Muscle layer of duodenum (tissue), 2 donors: ENCODE measurements at regions not wholly inside any gene's neighbourhood (a gene's known extent, or its start where the extent isn't known, plus 50 kb on each side); places are given as distances from the start of the nearest gene placed in this dataset.
A peak's percentile ranks its signal among the peaks of the same experiment; 100 is the strongest.

ENCODE experiments used
- H3K27ac ChIP-seq: one replicate; pipeline ENCODE4 v1.7.0; 2013; ENCODE audit warnings: mild to moderate bottlenecking, low read length
- H3K27me3 ChIP-seq: one replicate; pipeline ENCODE4 v1.7.0; 2013; ENCODE audit warnings: low read depth, mild to moderate bottlenecking, control low read depth, low read length
- H3K36me3 ChIP-seq, 2 donors: one replicate each; pipeline ENCODE4 v1.7.0; 2013; ENCODE audit warnings: low read length in 2 of 2, control low read depth in 1 of 2, mild to moderate bottlenecking in 1 of 2; ENCODE audit not compliant: insufficient read depth in 2 of 2, control insufficient read depth in 1 of 2
- H3K4me1 ChIP-seq, 2 donors: one replicate each; pipeline ENCODE4 v1.7.0; 2013; ENCODE audit warnings: low read length in 2 of 2, mild to moderate bottlenecking in 2 of 2, control low read depth in 1 of 2, moderate library complexity in 1 of 2; ENCODE audit not compliant: insufficient read depth in 2 of 2, control insufficient read depth in 1 of 2
- H3K4me3 ChIP-seq, 2 donors: one replicate each; pipeline ENCODE4 v1.7.0; 2013; ENCODE audit warnings: low read length in 2 of 2, low read depth in 1 of 2, mild to moderate bottlenecking in 1 of 2
- H3K9me3 ChIP-seq, 2 donors: one replicate each; pipeline ENCODE4 v1.7.0; 2013; ENCODE audit warnings: low read length in 2 of 2, control low read depth in 1 of 2, mild to moderate bottlenecking in 1 of 2; ENCODE audit not compliant: control insufficient read depth in 1 of 2
- donor health status: healthy.

DNA sequence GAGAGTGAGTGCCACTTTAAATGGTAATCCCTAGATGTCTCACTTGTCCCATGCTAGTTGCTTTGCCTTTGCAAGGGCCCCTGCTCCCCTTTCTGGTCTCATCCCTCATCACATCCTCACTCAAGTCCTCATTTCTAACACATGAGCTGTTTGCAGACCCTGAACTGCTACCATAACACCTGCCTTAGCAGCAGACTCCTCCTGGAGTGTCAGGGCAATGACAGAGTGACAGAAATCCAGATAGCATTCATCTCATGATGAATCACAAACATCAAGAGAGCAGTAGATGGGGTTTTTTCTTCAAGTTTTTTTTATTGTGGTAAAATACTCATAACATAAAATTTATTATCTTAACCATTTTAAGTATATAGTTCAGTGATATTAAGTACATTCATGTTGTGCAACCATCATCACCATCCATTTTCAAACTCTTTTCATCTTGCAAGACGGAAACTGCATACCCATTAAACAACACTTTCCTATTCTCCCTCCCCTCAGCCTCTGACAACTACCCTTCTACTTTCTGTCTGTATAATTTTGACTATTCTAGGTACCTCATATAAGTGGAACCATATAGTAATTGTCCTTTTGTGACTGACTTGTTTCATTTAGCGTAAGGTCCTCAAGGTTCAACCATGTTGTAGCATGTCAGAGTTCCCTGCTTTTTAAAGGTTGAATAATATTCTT lies 133.2 kb upstream of the RPS6KA3 start:
- H3K4me3 ChIP-seq: no peak overlapping the region
- no peaks in the 10 kb centered on the region for H3K36me3 ChIP-seq
- H3K27ac ChIP-seq: no peak overlapping the region
- no peaks in the 10 kb centered on the region for H3K9me3 ChIP-seq
- H3K4me1 ChIP-seq: peaks cover 0 to 7% of the 10 kb centered on the region in 2 donors
- H3K27me3 ChIP-seq: no peaks in the 10 kb centered on the region

GRCh38 chrX:20397587-20397986 lies 130.9 kb upstream of the RPS6KA3 start:
- Histone ChIP-seq H3K4me1 (peaks cover 0 to 7% of the 10 kb centered on the region in 2 donors), H3K27me3 (no peaks in the 10 kb centered on the region), H3K36me3 (no peaks in the 10 kb centered on the region), H3K4me3 (no peak overlapping the region), H3K9me3 (no peaks in the 10 kb centered on the region), H3K27ac (no peak overlapping the region)

GRCh38 chrX:20394451-20394850 lies 127.7 kb upstream of the RPS6KA3 start:
- Histone ChIP-seq H3K36me3 (no peaks in the 10 kb centered on the region), H3K27ac (no peak overlapping the region), H3K4me3 (no peak overlapping the region), H3K27me3 (no peaks in the 10 kb centered on the region), H3K9me3 (no peaks in the 10 kb centered on the region), H3K4me1 (peaks cover 0 to 7% of the 10 kb centered on the region in 2 donors)

- Histone ChIP-seq H3K27ac (no peak overlapping the region), H3K4me3 (no peak overlapping the region), H3K36me3 (no peaks in the 10 kb centered on the region), H3K27me3 (no peaks in the 10 kb centered on the region), H3K4me1 (peaks cover 0 to 7% of the 10 kb centered on the region in 2 donors), H3K9me3 (no peaks in the 10 kb centered on the region)
Observed at GRCh38 chrX:20393944-20394343, 127.2 kb upstream of the RPS6KA3 start.

GRCh38 chrX:20388594-20388993 lies 121.9 kb upstream of the RPS6KA3 start:
- no peaks in the 10 kb centered on the region for H3K27me3 ChIP-seq
- no peaks in the 10 kb centered on the region for H3K9me3 ChIP-seq
- no peak overlapping the region for H3K27ac ChIP-seq
- no peaks in the 10 kb centered on the region for H3K36me3 ChIP-seq
- H3K4me1 ChIP-seq: no peaks in the 10 kb centered on the region
- H3K4me3 ChIP-seq: no peak overlapping the region

- Histone ChIP-seq H3K9me3 (no peaks in the 10 kb centered on the region), H3K4me3 (no peak overlapping the region), H3K27ac (no peak overlapping the region), H3K27me3 (no peaks in the 10 kb centered on the region), H3K4me1 (no peaks in the 10 kb centered on the region), H3K36me3 (no peaks in the 10 kb centered on the region)
Observed at GRCh38 chrX:20383477-20383876, 116.8 kb upstream of the RPS6KA3 start.

GRCh38 chrX:20382518-20383297 lies 116.0 kb upstream of the RPS6KA3 start:
- H3K4me3 ChIP-seq: no peak overlapping the region
- no peaks in the 10 kb centered on the region for H3K9me3 ChIP-seq
- no peaks in the 10 kb centered on the region for H3K27me3 ChIP-seq
- H3K27ac ChIP-seq: no peak overlapping the region
- no peaks in the 10 kb centered on the region for H3K4me1 ChIP-seq
- no peaks in the 10 kb centered on the region for H3K36me3 ChIP-seq

GRCh38 chrX:20382082-20382481 lies 115.4 kb upstream of the RPS6KA3 start:
- H3K36me3 ChIP-seq: no peaks in the 10 kb centered on the region
- H3K27me3 ChIP-seq: no peaks in the 10 kb centered on the region
- no peak overlapping the region for H3K4me3 ChIP-seq
- no peak overlapping the region for H3K27ac ChIP-seq
- no peaks in the 10 kb centered on the region for H3K4me1 ChIP-seq
- no peaks in the 10 kb centered on the region for H3K9me3 ChIP-seq

- Histone ChIP-seq H3K27me3 (no peaks in the 10 kb centered on the region), H3K27ac (no peak overlapping the region), H3K9me3 (no peaks in the 10 kb centered on the region), H3K4me3 (no peak overlapping the region), H3K4me1 (peaks cover 0 to 11% of the 10 kb centered on the region in 2 donors), H3K36me3 (no peaks in the 10 kb centered on the region)
Observed at GRCh38 chrX:20378233-20378920, 111.7 kb upstream of the RPS6KA3 start.

GRCh38 chrX:20374900-20375438 lies 108.3 kb upstream of the RPS6KA3 start:
- Histone ChIP-seq H3K36me3 (no peaks in the 10 kb centered on the region), H3K4me3 (no peak overlapping the region), H3K9me3 (no peaks in the 10 kb centered on the region), H3K27me3 (no peaks in the 10 kb centered on the region), H3K4me1 (peaks cover 0 to 11% of the 10 kb centered on the region in 2 donors), H3K27ac (peak overlapping the region; percentile 60)

GRCh38 chrX:20374450-20374849 lies 107.7 kb upstream of the RPS6KA3 start:
- Histone ChIP-seq H3K4me3 (no peak overlapping the region), H3K27me3 (no peaks in the 10 kb centered on the region), H3K27ac (peak overlapping the region; percentile 60), H3K36me3 (no peaks in the 10 kb centered on the region), H3K4me1 (peaks cover 0 to 11% of the 10 kb centered on the region in 2 donors), H3K9me3 (no peaks in the 10 kb centered on the region)
